HG03442 (cell line): ENCODE measurements at regions not wholly inside any gene's neighbourhood (a gene's known extent, or its start where the extent isn't known, plus 50 kb on each side); places are given as distances from the start of the nearest gene placed in this dataset.

Source experiments
- ATAC-seq: cut with Tn5 transposase; IDR thresholded peaks from one replicate; pipeline ENCODE4 v1.9.1; 2021; ENCODE audit warnings: mild to moderate bottlenecking, moderate library complexity; ENCODE audit not compliant: unreplicated experiment

DNA sequence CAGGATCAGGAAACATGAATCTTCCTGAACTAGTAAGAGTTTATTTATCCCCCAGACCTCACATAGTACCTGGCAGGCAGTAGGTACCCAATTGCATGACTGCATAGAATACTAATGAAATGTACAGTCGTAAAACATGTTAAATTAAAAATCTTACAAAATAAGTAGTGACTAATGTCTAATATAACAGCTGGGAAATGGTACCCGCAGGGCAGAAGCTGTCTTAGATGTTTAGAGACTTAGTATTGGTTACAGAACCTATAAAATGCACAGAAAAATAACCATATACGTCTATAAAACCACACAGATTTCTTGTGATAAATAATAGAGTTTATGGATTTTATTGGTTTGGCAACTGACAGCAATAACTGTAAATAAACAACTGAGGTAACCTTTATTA, 139.1 kb upstream of the GMDS start:
- no peak for ATAC-seq

- ATAC-seq, result no peak
Observed at GRCh38 chr6:2381872-2382661, 136.7 kb upstream of the GMDS start.

DNA sequence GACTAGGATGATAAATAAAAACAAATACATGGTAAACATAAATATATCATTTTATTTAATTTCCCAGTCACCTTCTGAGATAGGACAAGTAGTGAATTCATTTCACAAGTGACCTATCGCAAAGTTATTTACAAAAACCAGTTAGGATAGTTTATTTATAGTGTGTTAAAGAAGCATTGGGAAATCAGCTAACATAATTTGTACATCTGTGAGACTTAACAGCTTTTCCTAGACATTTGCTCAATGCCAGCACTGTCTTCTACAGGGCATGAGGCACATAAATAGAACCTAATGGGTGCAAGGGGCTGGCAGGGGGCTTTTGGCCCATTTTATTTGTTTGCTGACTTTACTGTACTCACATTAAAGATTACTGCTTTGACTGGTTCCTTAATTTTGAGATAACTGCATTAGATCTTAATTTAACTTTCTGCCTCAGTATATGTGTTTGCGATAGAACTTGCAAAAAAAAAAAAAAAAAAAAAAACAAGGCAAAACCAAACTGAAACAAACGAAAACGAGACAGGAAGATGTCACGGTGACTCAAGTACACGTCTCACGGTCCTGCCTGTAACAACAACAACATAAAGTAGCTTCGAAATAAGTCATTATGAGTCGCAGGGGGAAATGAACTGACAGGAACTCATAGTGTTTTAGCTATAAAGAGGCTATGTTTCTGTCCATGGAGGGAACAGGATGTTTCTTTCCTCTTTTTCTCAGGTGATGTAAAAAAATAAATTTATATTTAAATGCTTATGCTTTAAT, 133.7 kb upstream of the GMDS start:
- no peak for ATAC-seq

DNA sequence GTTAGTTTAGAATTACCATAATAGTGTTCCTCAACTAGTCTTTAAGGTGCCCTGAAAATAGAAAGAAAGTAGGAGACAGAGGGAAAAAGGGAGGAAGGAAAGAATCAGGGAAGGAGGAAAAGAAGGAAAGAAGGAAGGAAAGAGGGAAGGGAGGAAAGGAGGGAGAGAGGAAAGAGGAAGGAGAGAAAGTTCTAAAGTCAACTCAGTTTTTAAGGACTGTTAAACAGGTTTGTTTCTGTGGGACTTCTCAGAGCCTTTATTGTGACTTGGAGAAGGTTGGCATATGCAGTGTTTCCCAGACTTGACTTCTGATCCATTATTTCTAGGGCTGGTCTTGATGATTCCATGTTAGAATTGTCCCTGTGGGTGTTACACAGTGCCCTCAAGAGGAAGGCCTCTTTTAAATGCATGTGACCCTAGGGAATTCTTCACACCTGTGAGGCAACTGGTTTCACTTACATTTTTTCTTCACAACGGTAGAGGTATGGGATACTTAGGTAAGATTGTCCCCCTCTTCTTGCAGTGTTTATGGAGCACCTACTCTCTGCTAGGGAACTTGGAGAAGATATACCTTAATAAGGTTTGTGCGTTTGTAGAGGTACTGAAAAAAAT, 132.7 kb upstream of the GMDS start:
- ATAC-seq, result no peak

DNA sequence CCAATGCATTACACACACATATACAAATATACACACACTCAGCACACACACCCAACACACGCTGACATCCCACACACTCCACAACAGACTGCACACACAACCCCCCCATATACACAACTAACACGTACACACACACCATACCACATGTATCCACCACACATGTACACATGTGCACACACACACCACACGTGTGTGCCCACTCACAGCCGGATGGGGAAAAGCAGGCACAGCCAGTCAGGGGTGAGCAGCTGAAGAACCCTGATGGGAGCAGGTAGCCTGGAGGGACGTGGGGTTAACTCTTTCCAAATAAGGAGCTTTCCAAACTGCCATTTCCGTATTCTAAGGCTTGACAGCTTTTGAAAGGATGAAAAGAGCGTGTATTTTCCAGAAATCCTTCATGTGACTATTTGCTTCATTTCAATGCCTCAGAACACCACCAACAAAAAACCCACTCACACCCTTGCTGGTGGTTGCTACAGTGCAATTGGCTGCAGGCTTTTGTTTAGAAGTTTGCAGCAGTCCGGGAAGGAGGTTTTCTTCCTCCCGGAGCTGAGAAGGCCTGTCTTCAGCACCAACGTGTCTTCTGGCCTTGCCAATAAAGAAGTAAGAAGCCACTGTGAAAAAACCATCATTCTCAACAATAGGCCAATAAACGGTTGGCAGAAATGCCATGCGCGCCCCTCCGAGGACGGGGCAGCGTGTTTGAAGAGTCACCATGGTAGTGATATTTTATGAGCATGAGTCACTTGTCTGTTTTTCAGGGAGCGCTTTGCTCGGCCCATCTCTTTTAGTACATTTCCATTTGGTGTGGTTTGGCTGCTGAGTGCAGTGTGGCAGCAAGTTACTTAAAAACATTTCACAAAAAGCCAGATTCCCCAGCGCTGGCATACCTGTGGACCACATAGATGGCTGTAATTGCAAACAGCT, 131.3 kb upstream of the GMDS start:
- no peak for ATAC-seq

GRCh38 chr6:2375443-2375842, 130.0 kb upstream of the GMDS start:
- no peak for ATAC-seq

DNA sequence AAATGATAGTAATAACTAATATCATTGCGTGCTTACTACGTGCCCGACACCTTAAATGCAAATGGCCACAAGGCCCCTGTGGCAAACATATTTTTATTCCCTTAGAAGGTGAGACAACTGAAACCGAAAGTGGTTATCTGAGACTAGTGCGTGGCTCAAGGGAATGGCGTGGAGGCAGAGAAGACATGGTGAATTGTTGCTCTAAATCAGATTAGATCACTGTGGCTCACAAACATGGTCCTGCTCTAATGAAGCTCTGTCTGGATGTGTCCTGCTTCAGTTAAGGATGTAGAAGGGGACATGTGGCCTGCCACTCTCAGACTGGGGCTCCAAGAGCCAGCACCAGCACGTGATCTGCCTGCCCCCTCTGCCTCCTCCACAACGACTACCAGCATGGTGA, 124.2 kb upstream of the GMDS start:
- no peak for ATAC-seq

DNA sequence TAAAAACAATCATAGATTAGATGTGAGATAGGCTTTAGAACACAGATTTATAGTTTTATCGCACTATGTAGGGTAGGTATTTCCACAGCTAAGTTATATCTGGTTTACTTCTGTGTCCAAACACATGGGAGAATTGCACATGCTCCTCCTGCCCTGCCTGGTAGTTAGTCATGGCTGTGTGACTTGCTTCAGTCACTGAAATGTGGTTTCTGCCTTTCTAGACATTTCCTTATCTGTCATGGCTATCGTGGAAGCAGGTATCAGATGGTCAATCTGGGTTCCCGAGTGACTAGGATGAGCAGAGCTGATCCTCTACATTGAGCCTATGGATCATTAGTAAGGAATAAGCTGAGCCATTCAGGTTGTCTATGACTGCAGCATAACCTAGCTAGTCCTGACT, 117.8 kb upstream of the GMDS start:
- no peak for ATAC-seq

- no peak for ATAC-seq
Observed at GRCh38 chr6:2361195-2361594, 115.8 kb upstream of the GMDS start.

GRCh38 chr6:2360716-2361115, 115.3 kb upstream of the GMDS start:
- no peak for ATAC-seq

DNA sequence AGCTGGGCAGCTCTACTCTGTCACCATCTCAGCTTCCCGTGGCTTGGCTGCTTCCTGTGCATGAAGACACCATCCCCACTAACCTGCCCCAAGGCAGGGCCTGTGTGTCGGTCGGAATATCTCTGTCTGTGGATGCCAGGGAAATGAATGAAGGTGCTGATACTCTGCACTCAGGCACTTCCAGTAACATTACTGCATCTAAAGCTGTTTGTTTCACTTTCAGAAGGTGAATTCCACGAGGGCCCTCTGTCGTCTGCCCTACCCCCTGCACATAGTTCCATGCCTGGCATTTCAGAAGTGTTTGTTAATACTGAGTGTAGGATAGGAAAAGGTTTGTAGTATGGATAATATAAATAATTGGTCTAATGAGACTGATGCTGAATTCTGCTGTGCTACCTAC, 114.7 kb upstream of the GMDS start:
- ATAC-seq, result no peak

- no peak for ATAC-seq
Observed at GRCh38 chr6:2355150-2355549, 109.7 kb upstream of the GMDS start.

GRCh38 chr6:2354138-2354491, 108.7 kb upstream of the GMDS start:
- no peak for ATAC-seq

DNA sequence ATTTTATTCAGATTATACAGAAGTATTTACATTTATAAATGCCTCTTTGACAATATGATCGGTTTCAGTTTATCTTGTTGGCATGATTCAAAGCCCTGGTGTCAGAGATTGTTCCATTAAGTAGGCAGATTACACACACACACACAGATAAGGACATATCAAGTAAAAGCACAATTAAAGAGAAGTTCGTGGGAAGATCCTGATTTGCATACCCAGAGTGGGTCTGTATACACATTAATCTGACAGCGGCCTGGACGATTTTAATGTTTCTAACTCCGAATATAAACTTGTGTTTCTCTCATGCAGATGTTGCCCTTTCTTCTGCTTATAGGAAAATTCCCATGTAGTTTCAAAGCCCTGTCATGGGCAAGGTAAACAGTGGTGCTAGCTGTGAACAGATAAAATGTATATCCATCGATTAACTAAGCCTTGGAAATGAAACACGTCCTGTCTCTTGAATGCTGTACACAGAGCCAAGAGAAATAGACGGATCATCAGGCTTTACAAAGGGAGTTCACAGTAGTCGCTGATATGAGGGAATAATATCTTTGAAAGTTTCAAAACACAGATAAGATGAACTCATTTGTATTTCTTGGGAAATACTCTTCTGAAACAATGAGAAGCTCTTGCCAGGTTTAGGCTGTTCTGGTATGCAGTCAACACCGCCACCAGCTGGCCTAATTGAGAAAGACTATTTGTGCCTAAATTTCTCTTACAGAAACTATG, 108.2 kb upstream of the GMDS start:
- ATAC-seq, result no peak

GRCh38 chr6:2351807-2352431, 106.5 kb upstream of the GMDS start:
- no peak for ATAC-seq

GRCh38 chr6:2351090-2351489, 105.7 kb upstream of the GMDS start:
- ATAC-seq, result no peak

DNA sequence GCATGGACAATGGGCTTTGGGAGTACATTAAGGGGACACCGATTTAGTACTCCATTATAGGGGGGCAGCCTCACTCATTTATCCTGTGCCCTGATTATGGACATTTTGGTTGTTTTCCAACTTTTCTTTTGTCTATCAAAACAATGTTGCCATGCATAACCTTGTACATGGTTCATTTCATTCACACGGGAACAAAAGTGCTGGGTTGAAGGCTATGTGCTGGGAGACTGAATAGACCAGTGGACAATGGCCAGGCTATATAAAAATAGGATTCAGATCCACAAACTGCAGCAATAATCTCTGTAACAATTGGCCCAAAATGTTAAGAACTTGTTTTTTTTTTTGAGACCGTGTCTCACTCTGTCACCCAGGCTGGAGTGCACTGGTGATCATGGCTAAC, 100.7 kb upstream of the GMDS start:
- no peak for ATAC-seq

- no peak for ATAC-seq
Observed at GRCh38 chr6:2344319-2344905, 99.0 kb upstream of the GMDS start.

DNA sequence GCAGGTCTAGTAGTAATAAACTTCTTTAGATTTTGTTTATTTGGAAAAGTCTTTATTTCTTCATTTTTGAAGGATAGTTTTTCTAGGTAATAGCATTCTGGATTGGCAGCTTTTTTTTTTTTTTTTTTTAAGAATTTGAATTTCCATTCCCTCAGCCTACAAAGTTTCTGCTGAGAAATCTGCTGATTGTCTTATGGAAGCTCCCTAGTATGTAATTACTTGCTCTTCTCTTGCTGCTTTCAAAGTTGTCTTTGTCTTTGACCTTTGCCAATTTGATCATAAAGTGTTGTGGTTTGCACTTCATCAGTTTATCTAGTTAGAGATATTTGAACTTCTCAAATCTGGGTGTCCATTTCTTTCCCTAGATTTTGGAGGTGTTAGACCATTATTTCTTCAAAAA, 82.2 kb upstream of the GMDS start:
- no peak for ATAC-seq
